ENCODE measurements at regions not wholly inside any gene's neighbourhood (a gene's known extent, or its start where the extent isn't known, plus 50 kb on each side); places are given as distances from the start of the nearest gene placed in this dataset.

GRCh38 chr10:90560331-90560730 lies 297.5 kb downstream of the HTR7 start:
- TF ChIP-seq CTCF (IDR thresholded peaks at IDR 0.05): no peak
- no peak for TF ChIP-seq POLR2AphosphoS5 (IDR thresholded peaks at IDR 0.05; ENCODE audit: low read depth, low read length)
- TF ChIP-seq SIN3A (IDR thresholded peaks at IDR 0.05; ENCODE audit: borderline replicate concordance, insufficient read depth, low read depth, low read length): no peak
- no peak for TF ChIP-seq REST (IDR thresholded peaks at IDR 0.05; ENCODE audit: insufficient read depth in 1 of 2, low read depth in 2 of 2, low read length in 1 of 2)

Measured in Panc1 (cell line).